GM12878 (cell line): ENCODE measurements at regions not wholly inside any gene's neighbourhood (a gene's known extent, or its start where the extent isn't known, plus 50 kb on each side); places are given as distances from the start of the nearest gene placed in this dataset.
"Not testable (repeated sequence)": the region's sequence is repeated elsewhere in the genome, so short reads cannot be mapped to it uniquely, and the experiment has no call there.

Source experiments
- CTCF ChIP-seq, 3 experiments: IDR thresholded peaks in 2 of 3; conservative IDR thresholded peaks in 1 of 3; 2 replicates each; pipeline ENCODE4 v1.5.1; 2011; ENCODE audit warnings: low read depth in 3 of 3, low read length in 3 of 3, mild to moderate bottlenecking in 3 of 3, control low read depth in 2 of 3, moderate library complexity in 2 of 3, inconsistent platforms in 1 of 3, mixed read lengths in 1 of 3; ENCODE audit not compliant: control insufficient read depth in 2 of 3, insufficient read depth in 1 of 3; ENCODE audit errors: extremely low read depth in 1 of 3
- HDAC6 ChIP-seq: fragments of 200-600 bp; sonication (generic); IDR thresholded peaks from one replicate; pipeline ENCODE4 v1.8.0; 2017; ENCODE audit warnings: antibody characterized with exemption; ENCODE audit not compliant: unreplicated experiment
- NFIC ChIP-seq: IDR thresholded peaks from 2 replicates; pipeline ENCODE4 v1.6.1; 2012; ENCODE audit warnings: low read depth, mild to moderate bottlenecking, inconsistent platforms, low read length, moderate library complexity
- POLR2A ChIP-seq: IDR thresholded peaks from 2 replicates; pipeline ENCODE4 v1.6.1; 2011; ENCODE audit warnings: low read depth, mild to moderate bottlenecking, low read length
- ZNF24 ChIP-seq: fragments of 450-650 bp; IDR thresholded peaks from 2 replicates; pipeline ENCODE4 v1.6.1; 2017; ENCODE audit warnings: antibody characterized with exemption, mild to moderate bottlenecking
- ZSCAN29 ChIP-seq: fragments of 450-650 bp; IDR thresholded peaks from 2 replicates; pipeline ENCODE4 v1.6.1; 2017; ENCODE audit warnings: mild to moderate bottlenecking, moderate library complexity

DNA sequence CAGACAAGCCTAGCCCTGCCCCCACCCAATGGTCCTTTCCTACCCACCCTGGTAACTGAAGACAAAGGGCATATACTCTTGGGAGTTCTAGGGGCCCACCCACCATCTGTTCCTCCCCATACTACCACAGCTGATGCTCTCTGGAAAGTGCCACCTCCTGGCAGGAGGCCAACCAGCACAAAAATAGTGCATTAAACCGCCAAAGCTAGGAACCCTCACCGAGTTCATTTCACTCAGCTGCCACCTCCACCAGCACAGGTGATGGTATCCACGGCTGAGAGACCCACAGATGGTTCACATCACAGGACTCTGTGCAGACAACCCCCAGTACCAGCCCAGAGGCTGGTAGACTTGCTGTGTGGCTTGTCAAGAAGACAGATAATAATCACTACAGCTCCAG lies 131.5 kb downstream of the FHL5 start:
- TF ChIP-seq CTCF (IDR thresholded peaks at IDR 0.05 in 2 of 3, conservative IDR thresholded peaks at IDR 0.05 in 1 of 3; ENCODE audit: control insufficient read depth in 2 of 3, extremely low read depth in 1 of 3, insufficient read depth in 1 of 3, low read depth in 3 of 3, low read length in 3 of 3); ZSCAN29; POLR2A; HDAC6; NFIC; ZNF24: not testable (repeated sequence)
